GM13976 (cell line): ENCODE measurements at regions not wholly inside any gene's neighbourhood (a gene's known extent, or its start where the extent isn't known, plus 50 kb on each side); places are given as distances from the start of the nearest gene placed in this dataset.
"Not testable (repeated sequence)": the region's sequence is repeated elsewhere in the genome, so short reads cannot be mapped to it uniquely, and the experiment has no call there.

ENCODE experiments used
- DNase-seq: peaks from one replicate; pipeline ENCODE4 v3.0.0; 2012; ENCODE audit warnings: low spot score
- in situ Hi-C: fragments of 300-500 bp; cut with MboI; formaldehyde crosslinking; loops from one replicate; pipeline ENCODE4 v1.12.0; 2022; ENCODE audit warnings: low sequenced_read_pairs, mixed read lengths, inconsistent platforms; ENCODE audit not compliant: unreplicated experiment
- TF ChIP-seq, protein P1 (sequence below): IDR thresholded peaks from 2 replicates; pipeline ENCODE4 v1.5.1; 2012; ENCODE audit warnings: borderline replicate concordance, mild to moderate bottlenecking; ENCODE audit not compliant: insufficient read depth; ENCODE audit errors: extremely low read depth, missing control alignments, control extremely low read depth

DNA sequence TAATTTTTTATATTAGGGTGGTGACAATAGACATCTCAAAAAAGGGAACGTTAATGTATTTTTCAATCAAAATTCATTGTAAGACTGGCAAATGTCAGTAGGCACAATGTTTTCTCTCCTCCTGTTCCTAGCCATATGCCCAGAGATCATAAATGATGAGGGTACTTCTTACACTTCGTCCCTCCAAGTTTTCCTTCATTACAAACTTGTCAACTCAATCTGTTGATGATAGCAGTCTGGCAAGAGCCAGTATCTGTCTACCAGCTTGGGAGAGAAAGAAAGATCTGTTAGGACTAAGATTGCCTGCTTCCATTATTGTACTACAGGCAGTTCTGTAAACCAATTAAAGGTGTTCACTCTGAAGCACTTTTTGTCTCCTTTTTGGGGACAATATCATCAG is 130.9 kb upstream of the DAAM1 start:
- DNase-seq: no peak
- TF ChIP-seq, protein P1, sequence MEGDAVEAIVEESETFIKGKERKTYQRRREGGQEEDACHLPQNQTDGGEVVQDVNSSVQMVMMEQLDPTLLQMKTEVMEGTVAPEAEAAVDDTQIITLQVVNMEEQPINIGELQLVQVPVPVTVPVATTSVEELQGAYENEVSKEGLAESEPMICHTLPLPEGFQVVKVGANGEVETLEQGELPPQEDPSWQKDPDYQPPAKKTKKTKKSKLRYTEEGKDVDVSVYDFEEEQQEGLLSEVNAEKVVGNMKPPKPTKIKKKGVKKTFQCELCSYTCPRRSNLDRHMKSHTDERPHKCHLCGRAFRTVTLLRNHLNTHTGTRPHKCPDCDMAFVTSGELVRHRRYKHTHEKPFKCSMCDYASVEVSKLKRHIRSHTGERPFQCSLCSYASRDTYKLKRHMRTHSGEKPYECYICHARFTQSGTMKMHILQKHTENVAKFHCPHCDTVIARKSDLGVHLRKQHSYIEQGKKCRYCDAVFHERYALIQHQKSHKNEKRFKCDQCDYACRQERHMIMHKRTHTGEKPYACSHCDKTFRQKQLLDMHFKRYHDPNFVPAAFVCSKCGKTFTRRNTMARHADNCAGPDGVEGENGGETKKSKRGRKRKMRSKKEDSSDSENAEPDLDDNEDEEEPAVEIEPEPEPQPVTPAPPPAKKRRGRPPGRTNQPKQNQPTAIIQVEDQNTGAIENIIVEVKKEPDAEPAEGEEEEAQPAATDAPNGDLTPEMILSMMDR: no peak
- in situ Hi-C loops: loop anchor here (10.0 kb wide), 1 partner anchor 563 kb away; no protein-coding TSS in a partner anchor

DNA sequence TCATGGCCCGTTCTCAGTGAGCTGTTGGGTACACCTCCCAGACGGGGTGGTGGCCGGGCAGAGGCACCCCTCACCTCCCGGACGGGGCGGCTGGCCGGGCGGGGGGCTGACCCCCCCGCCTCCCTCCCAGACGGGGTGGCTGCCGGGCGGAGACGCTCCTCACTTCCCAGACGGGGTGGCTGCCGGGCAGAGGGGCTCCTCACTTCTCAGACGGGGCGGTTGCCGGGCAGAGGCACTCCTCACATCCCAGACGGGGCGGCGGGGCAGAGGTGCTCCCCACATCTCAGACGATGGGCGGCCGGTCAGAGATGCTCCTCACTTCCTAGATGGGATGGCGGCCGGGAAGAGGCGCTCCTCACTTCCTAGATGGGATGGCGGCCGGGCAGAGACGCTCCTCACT is 129.7 kb upstream of the DAAM1 start:
- in situ Hi-C loops: loop anchor here (10.0 kb wide), 1 partner anchor 564 kb away; no protein-coding TSS in a partner anchor
- not testable (repeated sequence) for DNase-seq

DNA sequence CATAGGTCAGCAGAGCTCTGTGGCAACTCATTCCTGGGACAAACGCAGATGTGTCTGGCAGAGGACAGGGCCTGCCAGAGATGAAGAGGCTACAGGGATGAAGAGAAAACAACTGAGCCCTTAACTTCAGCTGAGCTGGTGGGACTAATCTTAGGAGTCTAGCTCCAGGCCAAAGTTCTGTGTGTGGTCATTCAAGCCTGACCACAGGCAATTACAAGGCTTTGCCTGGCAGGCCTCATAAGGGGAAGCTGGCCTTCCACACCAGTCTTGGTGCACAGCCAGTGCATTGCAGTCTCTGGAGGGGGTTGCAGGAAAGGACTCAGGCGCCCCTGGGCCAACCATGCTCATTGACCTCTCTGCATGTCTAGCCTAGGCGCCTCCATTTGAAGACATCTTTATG is 127.6 kb upstream of the DAAM1 start:
- in situ Hi-C loops: no loop called here
- TF ChIP-seq, protein P1: no peak
- DNase-seq: no peak

DNA sequence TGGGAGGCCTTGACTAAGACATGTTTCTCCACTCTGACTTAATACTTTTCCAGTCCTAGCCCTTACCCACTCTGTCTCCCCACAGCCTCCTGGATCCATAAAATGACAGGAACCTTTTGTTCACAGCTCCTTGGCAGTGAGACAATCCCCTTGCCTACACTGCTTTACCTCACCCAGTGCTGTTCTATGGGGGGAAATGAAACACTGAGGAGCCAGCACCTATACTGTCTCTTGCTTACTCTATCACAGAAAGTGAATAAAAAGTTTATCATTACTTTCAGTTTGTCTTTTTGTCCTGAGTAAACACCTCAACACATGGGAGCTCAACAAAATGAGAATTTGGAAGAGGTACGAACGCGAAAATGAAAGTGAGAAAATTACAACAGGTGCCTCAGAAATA is 127.2 kb upstream of the DAAM1 start:
- TF ChIP-seq, protein P1: no peak
- in situ Hi-C loops: no loop called here
- DNase-seq: no peak

DNA sequence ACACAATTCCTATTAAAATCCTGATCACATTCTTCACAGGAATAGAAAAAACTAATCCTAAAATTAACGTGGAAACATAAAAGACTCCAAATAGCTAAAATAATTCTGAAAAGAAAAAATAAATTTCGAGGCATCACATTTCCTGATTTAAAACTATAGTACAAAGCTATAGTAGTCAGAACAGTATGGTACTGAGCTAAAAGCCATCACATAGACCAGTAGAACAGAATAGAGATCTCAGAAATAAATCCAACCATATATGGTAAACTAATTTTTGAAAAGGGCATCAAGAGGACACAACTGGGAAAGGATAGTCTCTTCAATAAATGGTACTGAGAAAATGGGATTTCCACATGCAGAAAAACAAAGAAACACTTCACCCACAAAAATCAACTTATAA is 125.2 kb upstream of the DAAM1 start:
- no peak for DNase-seq
- in situ Hi-C loops: no loop called here

DNA sequence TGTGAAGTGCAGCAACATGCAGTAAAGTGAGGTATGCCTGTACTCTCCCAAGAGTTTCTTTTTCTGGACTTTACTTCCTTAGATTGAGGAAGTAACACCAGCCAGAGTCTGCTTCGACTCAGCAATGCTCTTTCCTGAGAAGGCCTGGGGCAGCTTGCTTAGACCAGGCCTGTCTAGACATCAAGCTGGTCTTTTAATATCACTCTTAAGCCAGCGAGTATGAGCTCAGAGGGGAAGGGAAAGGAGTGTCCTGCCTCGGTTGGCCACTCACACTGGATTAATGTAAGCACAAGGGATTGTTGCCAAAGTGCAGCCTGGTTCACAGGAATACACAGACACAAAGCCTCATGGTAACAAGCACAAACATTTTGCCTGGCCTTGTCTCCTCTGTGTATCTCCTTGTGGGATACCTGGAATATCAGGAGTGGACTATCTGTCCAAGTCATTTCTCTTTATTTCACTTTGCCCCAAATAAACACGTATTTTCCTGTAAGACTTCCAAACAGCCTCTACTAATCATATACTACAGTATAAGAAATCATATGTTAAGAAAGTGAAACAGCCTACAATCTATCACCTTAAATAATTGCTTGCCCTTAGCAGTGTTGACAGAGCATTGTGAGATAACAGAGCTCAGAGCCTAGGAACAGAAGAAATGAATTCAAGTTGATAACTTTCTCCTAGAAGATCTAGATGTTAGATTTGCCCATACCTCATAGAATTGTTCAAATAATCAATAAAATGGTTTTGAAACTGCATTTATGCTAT is 121.2 kb upstream of the DAAM1 start:
- in situ Hi-C loops: no loop called here
- TF ChIP-seq, protein P1: no peak
- DNase-seq: no peak

More for the DNA sequence above, 125.2 kb upstream of the DAAM1 start:
- TF ChIP-seq, protein P1: no peak

DNA sequence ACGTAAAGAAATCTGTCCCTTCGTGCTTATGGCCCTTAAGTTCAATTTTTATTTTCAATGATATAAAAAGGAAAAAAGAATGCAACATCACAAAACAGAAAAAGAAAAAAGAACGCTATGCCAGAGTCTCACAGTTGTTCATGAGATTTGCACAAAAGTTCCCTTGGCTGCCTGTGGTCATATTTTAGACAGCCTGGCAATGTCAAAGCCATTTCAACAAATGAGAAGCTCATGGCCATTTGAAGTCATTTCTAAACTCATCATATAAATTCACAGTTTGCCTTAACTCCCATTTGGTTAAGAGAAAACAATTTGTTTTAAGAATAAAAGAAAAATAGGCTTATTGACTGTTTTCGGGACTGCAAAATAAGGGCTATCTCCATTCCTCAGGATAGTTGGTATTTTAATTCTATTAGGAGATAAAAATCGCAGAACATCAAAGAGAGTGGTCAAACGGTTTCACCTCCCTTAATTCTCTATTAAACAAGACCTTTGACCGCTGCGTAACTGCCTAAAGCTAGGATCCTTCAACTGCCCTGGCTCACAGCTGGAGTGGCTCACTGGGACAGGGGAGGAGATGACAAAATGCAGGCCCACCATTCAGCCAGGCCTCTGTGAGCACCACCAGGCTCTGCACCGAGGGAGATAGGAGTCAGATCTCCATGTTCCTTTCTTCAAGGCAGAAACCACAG is 119.2 kb upstream of the DAAM1 start:
- in situ Hi-C loops: no loop called here
- DNase-seq: no peak
- TF ChIP-seq, protein P1: no peak
